ENCODE measurements at regions not wholly inside any gene's neighbourhood (a gene's known extent, or its start where the extent isn't known, plus 50 kb on each side); places are given as distances from the start of the nearest gene placed in this dataset.

DNA sequence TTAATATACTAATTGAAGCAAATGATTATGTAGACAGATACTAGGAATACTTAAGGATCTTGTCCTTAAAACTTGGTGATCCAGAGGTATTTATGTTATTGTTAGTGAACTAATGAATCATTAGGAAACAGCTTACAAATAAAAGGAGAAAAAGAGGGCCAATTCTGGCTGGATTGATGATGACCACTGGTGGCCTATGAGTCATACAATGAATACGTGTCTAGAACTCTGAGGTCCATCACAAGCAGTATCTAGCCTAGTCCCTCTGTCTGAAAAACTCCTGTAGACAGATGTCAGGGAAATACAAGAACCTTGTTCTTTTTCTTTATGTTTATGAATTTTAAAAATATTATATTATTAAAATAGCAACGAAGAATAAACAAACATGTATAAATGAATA, 51.7 kb upstream of the RTL1 start:
- Histone ChIP-seq H3K36me3 (ENCODE audit: insufficient read depth, low read length) (peaks cover 16% of the 10 kb centered on the region), H3K4me3 (no peak overlapping the region), H3K9ac (ENCODE audit: insufficient read length) (no peak overlapping the region), H3K27ac (no peak overlapping the region), H3K9me3 (ENCODE audit: low read depth, low read length) (no peaks in the 10 kb centered on the region)
- no peak for DNase-seq (ENCODE audit: low read depth, low spot score)
- TF ChIP-seq EZH2 (IDR thresholded peaks at IDR 0.05) = no peak
- no peak for TF ChIP-seq FOXP2 (optimal IDR thresholded peaks at IDR 0.05; ENCODE audit: control extremely low read depth, extremely low read length, insufficient read depth)
- TF ChIP-seq POLR2AphosphoS5 (IDR thresholded peaks at IDR 0.05; ENCODE audit: borderline replicate concordance, low read depth, low read length) = no peak

DNA sequence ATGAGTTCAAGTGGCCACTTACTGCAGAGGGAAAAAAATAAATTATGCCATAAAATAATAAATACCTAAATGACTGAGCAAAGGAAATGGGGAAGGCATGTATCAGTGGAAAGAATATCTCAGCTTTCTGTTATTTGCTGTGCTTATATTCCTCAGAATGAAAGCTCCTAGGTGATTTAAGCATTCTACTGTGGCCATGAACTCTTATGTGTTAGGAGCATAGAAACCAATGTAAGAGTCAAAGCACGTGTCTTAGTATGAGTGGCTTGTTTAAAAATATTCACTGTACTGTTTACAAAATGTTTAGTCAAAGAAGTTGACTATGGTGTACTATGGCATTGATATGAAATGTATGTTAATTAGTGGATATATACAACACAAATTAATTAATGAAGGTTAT, 59.0 kb upstream of the RTL1 start:
- Histone ChIP-seq H3K4me3 (no peak overlapping the region), H3K9ac (ENCODE audit: insufficient read length) (no peak overlapping the region), H3K36me3 (ENCODE audit: insufficient read depth, low read length) (peaks cover 29% of the 10 kb centered on the region), H3K27ac (no peak overlapping the region), H3K9me3 (ENCODE audit: low read depth, low read length) (no peaks in the 10 kb centered on the region)
- TF ChIP-seq POLR2AphosphoS5 (IDR thresholded peaks at IDR 0.05; ENCODE audit: borderline replicate concordance, low read depth, low read length) (no peak), EZH2 (IDR thresholded peaks at IDR 0.05) (no peak), FOXP2 (optimal IDR thresholded peaks at IDR 0.05; ENCODE audit: control extremely low read depth, extremely low read length, insufficient read depth) (no peak)
- DNase-seq (ENCODE audit: low read depth, low spot score) = no peak

DNA sequence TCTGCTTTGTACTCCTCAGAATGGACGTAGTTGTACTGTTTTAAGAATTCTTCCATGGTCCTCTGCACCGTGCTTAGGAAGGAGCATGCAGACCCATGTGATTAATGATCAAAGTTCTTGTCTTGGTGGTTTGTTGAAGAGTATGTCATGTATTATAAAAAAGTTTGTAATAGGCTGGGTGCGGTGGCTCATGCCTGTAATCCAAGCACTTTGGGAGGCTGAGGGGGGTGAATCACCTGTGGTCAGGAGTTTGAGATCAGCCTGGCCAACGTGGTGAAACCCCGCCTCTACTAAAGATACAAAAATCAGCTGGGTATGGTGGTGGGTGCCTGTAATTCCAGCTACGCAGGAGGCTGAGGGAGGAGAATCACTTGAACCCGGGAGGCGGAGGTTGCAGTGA, 61.8 kb upstream of the RTL1 start:
- no peak overlapping the region for H3K9ac ChIP-seq (ENCODE audit: insufficient read length)
- H3K9me3 ChIP-seq (ENCODE audit: low read depth, low read length) = no peaks in the 10 kb centered on the region
- DNase-seq (ENCODE audit: low read depth, low spot score) = no peak
- H3K27ac ChIP-seq = no peak overlapping the region
- no peak overlapping the region for H3K4me3 ChIP-seq
- H3K36me3 ChIP-seq (ENCODE audit: insufficient read depth, low read length) = peaks cover 11% of the 10 kb centered on the region
- TF ChIP-seq POLR2AphosphoS5 (IDR thresholded peaks at IDR 0.05; ENCODE audit: borderline replicate concordance, low read depth, low read length) (no peak), EZH2 (IDR thresholded peaks at IDR 0.05) (no peak)

GRCh38 chr14:100967178-100967577, 63.7 kb upstream of the RTL1 start:
- no peak for DNase-seq (ENCODE audit: low read depth, low spot score)
- Histone ChIP-seq H3K9me3 (ENCODE audit: low read depth, low read length) (no peaks in the 10 kb centered on the region), H3K4me3 (no peak overlapping the region), H3K27ac (no peak overlapping the region), H3K9ac (ENCODE audit: insufficient read length) (no peak overlapping the region), H3K36me3 (ENCODE audit: insufficient read depth, low read length) (no peaks in the 10 kb centered on the region; the same call in 1 of the 2 replicates)
- TF ChIP-seq FOXP2 (optimal IDR thresholded peaks at IDR 0.05; ENCODE audit: control extremely low read depth, extremely low read length, insufficient read depth) (no peak), POLR2AphosphoS5 (IDR thresholded peaks at IDR 0.05; ENCODE audit: borderline replicate concordance, low read depth, low read length) (no peak), EZH2 (IDR thresholded peaks at IDR 0.05) (no peak)

DNA sequence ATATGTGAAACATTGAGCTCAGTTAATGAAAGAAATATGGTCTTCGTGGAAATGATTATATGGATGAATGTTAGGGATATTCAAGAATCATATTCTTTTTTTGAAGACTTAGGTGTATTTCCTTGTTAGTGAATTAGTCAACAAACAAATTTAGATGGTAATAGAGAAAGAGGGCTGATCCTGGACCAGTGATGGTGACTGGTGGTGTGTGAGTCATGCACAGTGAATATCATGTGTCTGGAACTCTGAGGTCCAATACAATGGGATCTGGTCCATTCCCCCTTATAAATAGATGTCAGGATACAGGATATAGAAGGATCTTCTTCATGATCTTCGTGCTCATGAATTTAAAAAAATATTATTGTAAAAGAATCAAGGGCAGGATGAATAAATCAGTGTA, 64.4 kb upstream of the RTL1 start:
- H3K36me3 ChIP-seq (ENCODE audit: insufficient read depth, low read length) = no peaks in the 10 kb centered on the region; the same call in 1 of the 2 replicates
- no peak for DNase-seq (ENCODE audit: low read depth, low spot score)
- TF ChIP-seq FOXP2 (optimal IDR thresholded peaks at IDR 0.05; ENCODE audit: control extremely low read depth, extremely low read length, insufficient read depth) (no peak), EZH2 (IDR thresholded peaks at IDR 0.05) (no peak), POLR2AphosphoS5 (IDR thresholded peaks at IDR 0.05; ENCODE audit: borderline replicate concordance, low read depth, low read length) (no peak)
- H3K27ac ChIP-seq = no peak overlapping the region
- H3K9ac ChIP-seq (ENCODE audit: insufficient read length) = no peak overlapping the region
- H3K4me3 ChIP-seq = no peak overlapping the region
- H3K9me3 ChIP-seq (ENCODE audit: low read depth, low read length) = no peaks in the 10 kb centered on the region

DNA sequence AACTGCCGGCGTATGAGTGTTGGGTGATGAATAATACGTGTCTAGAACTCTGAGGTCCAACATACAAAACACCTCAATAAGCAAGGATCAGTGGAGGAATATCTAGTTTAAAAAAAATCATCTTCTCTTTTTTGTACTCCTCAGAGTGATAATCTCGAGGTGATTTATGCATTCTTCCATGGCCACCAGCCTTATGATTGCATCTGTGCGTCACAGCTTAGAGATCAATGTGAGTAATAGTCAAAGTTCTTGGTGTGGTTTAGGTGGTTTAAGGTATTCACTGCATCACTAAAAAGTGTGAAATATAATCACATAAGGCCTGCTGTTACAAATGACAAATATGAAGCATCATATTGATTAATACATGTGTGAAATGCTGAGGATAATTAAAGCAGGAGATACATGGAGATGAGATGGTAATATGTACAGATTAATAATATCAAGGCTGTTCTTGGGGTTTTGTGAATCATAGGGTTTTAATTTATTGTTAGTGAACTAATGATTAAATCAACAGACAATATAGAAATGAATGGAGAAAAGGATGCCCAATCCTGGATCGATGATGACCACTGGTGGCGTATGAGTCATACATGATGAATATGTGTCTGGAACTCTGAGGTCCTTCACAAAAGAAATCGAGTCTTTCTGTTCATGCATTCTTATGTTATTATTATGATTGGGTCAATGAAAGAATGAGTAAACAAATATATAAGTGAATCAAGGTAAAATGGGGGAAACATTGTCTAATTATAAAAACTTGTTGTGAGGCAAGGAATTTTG, 68.8 kb upstream of the RTL1 start:
- Histone ChIP-seq H3K9ac (ENCODE audit: insufficient read length) (no peak overlapping the region), H3K4me3 (no peak overlapping the region), H3K27ac (no peak overlapping the region), H3K36me3 (ENCODE audit: insufficient read depth, low read length) (no peaks in the 10 kb centered on the region), H3K9me3 (ENCODE audit: low read depth, low read length) (no peaks in the 10 kb centered on the region)
- no peak for DNase-seq (ENCODE audit: low read depth, low spot score)
- TF ChIP-seq FOXP2 (optimal IDR thresholded peaks at IDR 0.05; ENCODE audit: control extremely low read depth, extremely low read length, insufficient read depth) (no peak), POLR2AphosphoS5 (IDR thresholded peaks at IDR 0.05; ENCODE audit: borderline replicate concordance, low read depth, low read length) (no peak), EZH2 (IDR thresholded peaks at IDR 0.05) (no peak)

DNA sequence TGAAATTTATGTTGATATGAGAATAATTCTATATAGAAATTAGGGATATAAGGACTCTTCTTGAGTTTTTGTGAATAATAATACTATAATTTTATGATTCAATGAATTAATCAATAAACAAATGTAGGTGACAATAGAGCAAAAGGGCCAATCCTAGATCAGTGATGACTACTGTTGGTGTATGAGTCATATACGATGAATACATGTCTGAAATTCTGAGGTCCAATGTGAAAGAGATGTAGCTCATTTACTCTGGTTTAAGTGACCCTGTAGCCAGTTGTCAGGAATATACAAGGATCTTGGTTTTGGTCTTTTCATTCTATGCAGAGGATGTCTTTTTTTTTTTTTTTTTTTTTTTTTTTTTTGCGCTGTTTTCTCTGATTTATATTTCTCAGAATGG, 72.1 kb upstream of the RTL1 start:
- no peak overlapping the region for H3K27ac ChIP-seq
- no peak for DNase-seq (ENCODE audit: low read depth, low spot score)
- H3K4me3 ChIP-seq = no peak overlapping the region
- TF ChIP-seq FOXP2 (optimal IDR thresholded peaks at IDR 0.05; ENCODE audit: control extremely low read depth, extremely low read length, insufficient read depth) (no peak), EZH2 (IDR thresholded peaks at IDR 0.05) (no peak), POLR2AphosphoS5 (IDR thresholded peaks at IDR 0.05; ENCODE audit: borderline replicate concordance, low read depth, low read length) (no peak)
- H3K36me3 ChIP-seq (ENCODE audit: insufficient read depth, low read length) = no peaks in the 10 kb centered on the region
- no peaks in the 10 kb centered on the region for H3K9me3 ChIP-seq (ENCODE audit: low read depth, low read length)
- H3K9ac ChIP-seq (ENCODE audit: insufficient read length) = no peak overlapping the region

GRCh38 chr14:100979079-100979478, 75.6 kb upstream of the RTL1 start:
- DNase-seq (ENCODE audit: low read depth, low spot score) = no peak
- no peak overlapping the region for H3K27ac ChIP-seq
- no peaks in the 10 kb centered on the region for H3K36me3 ChIP-seq (ENCODE audit: insufficient read depth, low read length)
- H3K9ac ChIP-seq (ENCODE audit: insufficient read length) = no peak overlapping the region
- no peak for TF ChIP-seq POLR2AphosphoS5 (IDR thresholded peaks at IDR 0.05; ENCODE audit: borderline replicate concordance, low read depth, low read length)
- no peak for TF ChIP-seq EZH2 (IDR thresholded peaks at IDR 0.05)
- TF ChIP-seq FOXP2 (optimal IDR thresholded peaks at IDR 0.05; ENCODE audit: control extremely low read depth, extremely low read length, insufficient read depth) = no peak
- H3K9me3 ChIP-seq (ENCODE audit: low read depth, low read length) = no peaks in the 10 kb centered on the region
- H3K4me3 ChIP-seq = no peak overlapping the region

- TF ChIP-seq FOXP2 (optimal IDR thresholded peaks at IDR 0.05; ENCODE audit: control extremely low read depth, extremely low read length, insufficient read depth) (no peak), POLR2AphosphoS5 (IDR thresholded peaks at IDR 0.05; ENCODE audit: borderline replicate concordance, low read depth, low read length) (no peak), EZH2 (IDR thresholded peaks at IDR 0.05) (no peak)
- Histone ChIP-seq H3K36me3 (ENCODE audit: insufficient read depth, low read length) (no peaks in the 10 kb centered on the region), H3K9me3 (ENCODE audit: low read depth, low read length) (no peaks in the 10 kb centered on the region), H3K9ac (ENCODE audit: insufficient read length) (no peak overlapping the region), H3K27ac (no peak overlapping the region), H3K4me3 (no peak overlapping the region)
- no peak for DNase-seq (ENCODE audit: low read depth, low spot score)
Observed at GRCh38 chr14:100979780-100980179, 76.3 kb upstream of the RTL1 start.

Data from SK-N-MC (cell line).